BJ (cell line): ENCODE measurements at regions not wholly inside any gene's neighbourhood (a gene's known extent, or its start where the extent isn't known, plus 50 kb on each side); places are given as distances from the start of the nearest gene placed in this dataset.

Source experiments
- CTCF ChIA-PET: fragments of 350-600 bp; formaldehyde crosslinking; extraction: SDS; loops from one replicate; lab custom pipeline; 2021; ENCODE audit warnings: antibody characterized with exemption, inconsistent platforms; lab: Yijun Ruan, JAX
- POLR2A ChIA-PET: fragments of 300-600 bp; sonication (Branson Sonifier 250); formaldehyde crosslinking; extraction: SDS; loops from one replicate; lab custom pipeline; 2021; ENCODE audit warnings: antibody characterized with exemption; lab: Charles Lee
- DNase-seq: peaks from one replicate; pipeline ENCODE4 v3.0.0-alpha.2; 2011; ENCODE audit warnings: low read depth
- H3K27me3 ChIP-seq: 2 replicates; pipeline ENCODE4 v1.6.0; 2011; ENCODE audit warnings: low read length; ENCODE audit not compliant: control insufficient read depth, insufficient read depth
- H3K36me3 ChIP-seq: 2 replicates; pipeline ENCODE4 v1.5.1; 2011; ENCODE audit warnings: low read length; ENCODE audit not compliant: control insufficient read depth, insufficient read depth
- H3K4me3 ChIP-seq: 2 replicates; pipeline ENCODE4 v1.5.1; 2011; ENCODE audit warnings: low read depth, mild to moderate bottlenecking, control low read depth, low read length
- TF ChIP-seq, protein P1 (sequence below): IDR thresholded peaks from 2 replicates; pipeline ENCODE4 v1.5.1; 2011; ENCODE audit warnings: low read depth, mild to moderate bottlenecking, control low read depth, inconsistent platforms, low read length, moderate library complexity; ENCODE audit not compliant: insufficient read depth

DNA sequence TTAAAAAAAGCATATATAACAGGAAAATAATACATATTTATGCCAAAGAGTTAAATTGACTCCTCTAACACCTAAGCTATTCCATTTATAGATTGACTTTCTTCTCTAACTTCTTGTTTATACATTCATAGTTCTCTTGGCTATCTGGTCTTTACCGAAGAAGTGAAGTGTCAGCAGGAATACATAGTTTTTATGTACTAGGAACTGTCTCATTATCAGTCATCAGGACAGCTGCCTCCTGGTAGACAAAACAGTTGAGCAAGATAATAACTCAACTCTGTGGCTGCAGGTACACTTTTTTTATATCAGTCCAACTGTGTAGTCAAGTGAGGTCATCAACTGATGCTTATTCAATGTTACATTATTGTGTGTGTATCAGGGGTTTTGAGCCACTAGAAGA is 1436.0 kb upstream of the NUDT12 start:
- Histone ChIP-seq H3K36me3 (no peaks in the 10 kb centered on the region), H3K27me3 (no peaks in the 10 kb centered on the region), H3K4me3 (no peak overlapping the region)
- TF ChIP-seq, protein P1, sequence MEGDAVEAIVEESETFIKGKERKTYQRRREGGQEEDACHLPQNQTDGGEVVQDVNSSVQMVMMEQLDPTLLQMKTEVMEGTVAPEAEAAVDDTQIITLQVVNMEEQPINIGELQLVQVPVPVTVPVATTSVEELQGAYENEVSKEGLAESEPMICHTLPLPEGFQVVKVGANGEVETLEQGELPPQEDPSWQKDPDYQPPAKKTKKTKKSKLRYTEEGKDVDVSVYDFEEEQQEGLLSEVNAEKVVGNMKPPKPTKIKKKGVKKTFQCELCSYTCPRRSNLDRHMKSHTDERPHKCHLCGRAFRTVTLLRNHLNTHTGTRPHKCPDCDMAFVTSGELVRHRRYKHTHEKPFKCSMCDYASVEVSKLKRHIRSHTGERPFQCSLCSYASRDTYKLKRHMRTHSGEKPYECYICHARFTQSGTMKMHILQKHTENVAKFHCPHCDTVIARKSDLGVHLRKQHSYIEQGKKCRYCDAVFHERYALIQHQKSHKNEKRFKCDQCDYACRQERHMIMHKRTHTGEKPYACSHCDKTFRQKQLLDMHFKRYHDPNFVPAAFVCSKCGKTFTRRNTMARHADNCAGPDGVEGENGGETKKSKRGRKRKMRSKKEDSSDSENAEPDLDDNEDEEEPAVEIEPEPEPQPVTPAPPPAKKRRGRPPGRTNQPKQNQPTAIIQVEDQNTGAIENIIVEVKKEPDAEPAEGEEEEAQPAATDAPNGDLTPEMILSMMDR: no peak
- ChIA-PET POLR2A (no interaction called here), CTCF (no interaction called here)
- no peak for DNase-seq

DNA sequence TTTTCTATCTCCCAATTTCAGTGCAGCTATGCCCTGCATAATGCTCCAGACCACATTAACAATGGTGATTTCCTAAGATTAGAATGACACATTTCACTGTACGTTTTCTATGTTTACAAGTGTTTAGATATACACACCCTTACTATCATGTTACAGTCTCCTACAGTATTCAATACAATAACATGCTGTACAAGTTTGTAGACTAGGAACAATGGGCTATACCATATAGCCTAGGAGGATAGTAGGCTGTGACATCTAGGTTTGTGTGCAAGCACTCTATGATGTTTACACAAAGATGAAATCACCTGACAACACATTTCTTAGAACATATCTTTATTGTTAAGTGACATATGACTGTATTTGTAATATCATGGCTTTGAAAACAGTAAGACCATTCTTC is 1435.6 kb upstream of the NUDT12 start:
- POLR2A ChIA-PET: no interaction called here
- DNase-seq: no peak
- no peaks in the 10 kb centered on the region for H3K36me3 ChIP-seq
- TF ChIP-seq, protein P1: no peak
- H3K4me3 ChIP-seq: no peak overlapping the region
- H3K27me3 ChIP-seq: no peaks in the 10 kb centered on the region
- CTCF ChIA-PET: no interaction called here

DNA sequence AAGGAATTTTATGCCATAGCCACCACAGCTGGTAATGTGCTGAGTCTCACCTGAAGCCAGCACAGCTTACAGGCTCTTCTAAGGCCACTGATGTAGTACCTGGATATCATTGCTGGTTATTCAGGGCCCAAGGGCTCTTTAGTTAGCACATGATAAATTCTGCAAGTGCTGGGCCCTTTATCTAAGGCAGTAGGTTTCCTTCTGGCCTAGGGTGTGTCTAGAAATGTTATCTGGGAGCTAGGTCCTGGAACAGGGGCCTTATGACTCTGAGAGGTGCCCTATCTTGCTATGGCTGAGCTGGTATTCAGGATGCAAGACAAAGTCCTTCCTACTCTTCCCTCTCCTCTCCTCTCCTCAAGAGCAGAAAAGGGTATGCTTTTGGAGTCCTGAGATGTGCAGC is 1424.5 kb upstream of the NUDT12 start:
- Histone ChIP-seq H3K27me3 (no peaks in the 10 kb centered on the region), H3K36me3 (no peaks in the 10 kb centered on the region), H3K4me3 (no peak overlapping the region)
- TF ChIP-seq, protein P1: no peak
- DNase-seq: no peak
- ChIA-PET POLR2A (no interaction called here), CTCF (no interaction called here)

DNA sequence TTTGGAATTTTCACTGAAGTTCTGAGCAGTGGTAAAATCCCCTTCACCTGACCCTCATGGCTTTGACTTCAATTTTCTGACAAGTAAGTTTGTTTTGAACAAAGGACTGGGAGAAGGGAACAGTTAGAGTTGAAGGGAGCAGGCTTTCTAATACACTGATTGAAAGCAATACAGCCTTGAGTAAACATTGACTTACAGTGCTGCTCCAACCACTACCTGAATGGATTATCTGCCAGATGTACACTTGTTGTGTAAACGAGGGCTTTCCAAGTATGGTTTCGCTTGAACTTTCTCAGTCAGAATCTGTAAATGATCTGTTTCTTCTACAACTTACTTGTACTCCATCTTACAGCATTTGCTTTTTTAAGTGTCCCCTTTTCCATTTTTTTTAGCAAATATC is 1414.9 kb upstream of the NUDT12 start:
- ChIA-PET POLR2A (no interaction called here), CTCF (no interaction called here)
- no peaks in the 10 kb centered on the region for H3K27me3 ChIP-seq
- no peak for DNase-seq
- no peaks in the 10 kb centered on the region for H3K36me3 ChIP-seq
- no peak overlapping the region for H3K4me3 ChIP-seq
- TF ChIP-seq, protein P1: no peak

DNA sequence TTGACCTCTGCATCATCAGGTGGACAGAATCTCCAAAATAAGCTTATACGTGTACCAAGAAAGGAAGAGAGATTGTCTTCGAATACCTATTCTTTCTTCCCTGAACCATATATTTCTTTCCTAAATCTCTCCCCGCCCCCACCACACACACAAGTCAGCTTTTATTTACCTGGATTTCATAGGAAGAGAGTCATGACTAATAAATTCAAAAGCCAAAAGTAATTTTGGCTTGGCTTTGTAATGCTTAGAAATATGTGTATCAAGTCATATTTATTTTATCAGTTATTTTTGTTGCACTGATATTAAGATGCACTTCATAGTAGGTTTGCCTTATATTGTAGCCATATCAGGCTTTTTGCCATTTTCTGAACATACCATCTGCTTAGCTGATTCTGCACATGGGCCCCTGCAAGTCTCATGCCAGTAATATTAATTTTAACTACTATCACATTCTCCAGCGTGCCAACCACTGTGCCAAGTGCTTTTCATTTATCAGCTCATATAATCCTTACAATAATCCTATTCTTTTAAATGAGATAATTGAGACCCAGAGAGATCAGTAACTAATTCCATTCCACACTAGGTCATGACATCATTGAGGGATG is 1405.3 kb upstream of the NUDT12 start:
- ChIA-PET CTCF (no interaction called here), POLR2A (no interaction called here)
- no peak for DNase-seq

More for the DNA sequence above, 1405.3 kb upstream of the NUDT12 start:
- TF ChIP-seq, protein P1: no peak
- no peak overlapping the region for H3K4me3 ChIP-seq
- no peaks in the 10 kb centered on the region for H3K36me3 ChIP-seq
- no peaks in the 10 kb centered on the region for H3K27me3 ChIP-seq
